Upper lobe of right lung (tissue), 1 donor: ENCODE measurements at regions not wholly inside any gene's neighbourhood (a gene's known extent, or its start where the extent isn't known, plus 50 kb on each side); places are given as distances from the start of the nearest gene placed in this dataset.

Experiments used
- ATAC-seq: fragments of 200-7000 bp; cut with Tn5 transposase; one replicate; pipeline ENCODE4 v1.9.1; 2020; ENCODE audit warnings: mild to moderate bottlenecking, moderate library complexity
- DNase-seq: peaks from one replicate; pipeline ENCODE4 v3.0.0-alpha.2; 2020
- H3K27ac ChIP-seq: fragments of 200-600 bp; one replicate; pipeline ENCODE4 v1.8.0; 2022
- H3K27me3 ChIP-seq: fragments of 200-600 bp; one replicate; pipeline ENCODE4 v1.8.0; 2022; ENCODE audit warnings: mild to moderate bottlenecking
- H3K36me3 ChIP-seq: fragments of 200-600 bp; one replicate; pipeline ENCODE4 v1.8.0; 2022
- H3K4me1 ChIP-seq: fragments of 200-600 bp; one replicate; pipeline ENCODE4 v1.8.0; 2022
- H3K4me3 ChIP-seq: fragments of 200-600 bp; one replicate; pipeline ENCODE4 v1.8.0; 2022; ENCODE audit warnings: mild to moderate bottlenecking
- H3K9me3 ChIP-seq: fragments of 200-600 bp; one replicate; pipeline ENCODE4 v1.8.0; 2022
- CTCF ChIP-seq: fragments of 200-600 bp; IDR thresholded peaks from one replicate; pipeline ENCODE4 v1.8.0; 2022; ENCODE audit warnings: antibody characterized with exemption
- intact Hi-C: fragments of 100-400 bp; cut with DNase I; formaldehyde crosslinking; loops from one replicate; pipeline ENCODE4 v1.11.0; 2022
- donor health status: DM: no; HTN: yes; CAD: no; lungs with severe emphysema.

- intact Hi-C loops, result no loop called here
- no peaks in the 10 kb centered on the region for H3K4me1 ChIP-seq
- no peaks in the 10 kb centered on the region for H3K36me3 ChIP-seq
- H3K27ac ChIP-seq, result no peak overlapping the region
- H3K9me3 ChIP-seq, result no peaks in the 10 kb centered on the region
- no peak for TF ChIP-seq CTCF
- ATAC-seq (no peak), DNase-seq (no peak)
- H3K27me3 ChIP-seq, result no peaks in the 10 kb centered on the region
- peak overlapping the region; percentile 45 for H3K4me3 ChIP-seq
These were observed 76.6 kb upstream of the HSF2 start for GRCh38 chr6:122322824-122323223.

- intact Hi-C loops, result no loop called here
- DNase-seq (no peak), ATAC-seq (no peak)
- Histone ChIP-seq H3K4me3 (peak overlapping the region; percentile 45), H3K36me3 (no peaks in the 10 kb centered on the region), H3K4me1 (no peaks in the 10 kb centered on the region), H3K9me3 (no peaks in the 10 kb centered on the region), H3K27me3 (no peaks in the 10 kb centered on the region), H3K27ac (no peak overlapping the region)
- no peak for TF ChIP-seq CTCF
These were observed 76.1 kb upstream of the HSF2 start for GRCh38 chr6:122323361-122323760.

- TF ChIP-seq CTCF, result no peak
- intact Hi-C loops, result no loop called here
- H3K27me3 ChIP-seq, result no peaks in the 10 kb centered on the region
- no peaks in the 10 kb centered on the region for H3K36me3 ChIP-seq
- H3K4me3 ChIP-seq, result no peak overlapping the region
- H3K4me1 ChIP-seq, result no peaks in the 10 kb centered on the region
- ATAC-seq (no peak), DNase-seq (no peak)
- no peak overlapping the region for H3K27ac ChIP-seq
- H3K9me3 ChIP-seq, result no peaks in the 10 kb centered on the region
These were observed 69.1 kb upstream of the HSF2 start for GRCh38 chr6:122330315-122330714.

GRCh38 chr6:122337645-122338044, 61.8 kb upstream of the HSF2 start:
- H3K4me3 ChIP-seq, result no peak overlapping the region
- H3K36me3 ChIP-seq, result no peaks in the 10 kb centered on the region
- H3K27me3 ChIP-seq, result no peaks in the 10 kb centered on the region
- H3K27ac ChIP-seq, result no peak overlapping the region
- no peak for TF ChIP-seq CTCF
- H3K4me1 ChIP-seq, result no peaks in the 10 kb centered on the region
- intact Hi-C loops, result no loop called here
- ATAC-seq (no peak), DNase-seq (no peak)
- no peaks in the 10 kb centered on the region for H3K9me3 ChIP-seq

GRCh38 chr6:122339661-122340060, 59.8 kb upstream of the HSF2 start:
- intact Hi-C loops, result no loop called here
- Histone ChIP-seq H3K27ac (no peak overlapping the region), H3K9me3 (no peaks in the 10 kb centered on the region), H3K4me1 (no peaks in the 10 kb centered on the region), H3K27me3 (no peaks in the 10 kb centered on the region), H3K4me3 (no peak overlapping the region), H3K36me3 (no peaks in the 10 kb centered on the region)
- no peak for TF ChIP-seq CTCF
- ATAC-seq (no peak), DNase-seq (no peak)

GRCh38 chr6:122347280-122347679, 52.2 kb upstream of the HSF2 start:
- H3K4me1 ChIP-seq, result no peaks in the 10 kb centered on the region
- ATAC-seq, result no peak
- H3K9me3 ChIP-seq, result no peaks in the 10 kb centered on the region
- no peaks in the 10 kb centered on the region for H3K27me3 ChIP-seq
- intact Hi-C loops, result no loop called here
- H3K36me3 ChIP-seq, result no peaks in the 10 kb centered on the region
- no peak overlapping the region for H3K27ac ChIP-seq
- no peak for TF ChIP-seq CTCF
- no peak for DNase-seq
- H3K4me3 ChIP-seq, result no peak overlapping the region
